PC-3 (cell line): ENCODE measurements at regions not wholly inside any gene's neighbourhood (a gene's known extent, or its start where the extent isn't known, plus 50 kb on each side); places are given as distances from the start of the nearest gene placed in this dataset.

Experiments
- EZH2 ChIP-seq: fragments of 300-600 bp; sonication (generic); IDR thresholded peaks from one replicate; pipeline ENCODE4 v1.6.1; 2017; ENCODE audit warnings: antibody characterized with exemption, mild to moderate bottlenecking, low read length; ENCODE audit not compliant: unreplicated experiment
- EZH2phosphoT487 ChIP-seq: fragments of 300-600 bp; sonication (generic); IDR thresholded peaks from 2 replicates; pipeline ENCODE4 v1.6.1; 2018; ENCODE audit warnings: mild to moderate bottlenecking, antibody characterized with exemption, low read length, borderline replicate concordance
- TF ChIP-seq, protein P1 (sequence below): fragments of 300-600 bp; sonication (generic); conservative IDR thresholded peaks from 2 replicates; pipeline ENCODE4 v1.5.1; 2017; ENCODE audit warnings: antibody characterized with exemption, low read depth, mild to moderate bottlenecking, low read length

DNA sequence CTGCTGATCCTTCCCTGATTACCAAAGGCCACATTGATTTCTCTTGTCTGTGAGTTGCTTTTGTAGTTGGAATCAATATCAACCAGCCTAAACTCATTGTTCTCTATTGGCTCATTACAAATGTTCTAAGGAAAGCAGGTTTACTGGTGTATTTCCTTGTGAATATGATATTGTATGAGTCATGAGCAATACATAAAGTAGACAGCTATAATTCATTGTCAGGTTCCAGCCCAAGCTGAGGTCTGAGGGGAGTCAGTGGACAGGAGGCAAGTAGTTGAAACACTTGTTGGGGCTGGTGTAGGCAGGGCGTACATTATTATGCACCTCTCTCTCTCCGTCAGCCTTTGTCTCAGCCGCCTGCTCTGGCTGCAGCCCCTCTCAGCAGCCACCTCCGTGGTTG lies 451.7 kb downstream of the IPMK start:
- TF ChIP-seq EZH2phosphoT487 (no peak), EZH2 (no peak)
- TF ChIP-seq, protein P1, sequence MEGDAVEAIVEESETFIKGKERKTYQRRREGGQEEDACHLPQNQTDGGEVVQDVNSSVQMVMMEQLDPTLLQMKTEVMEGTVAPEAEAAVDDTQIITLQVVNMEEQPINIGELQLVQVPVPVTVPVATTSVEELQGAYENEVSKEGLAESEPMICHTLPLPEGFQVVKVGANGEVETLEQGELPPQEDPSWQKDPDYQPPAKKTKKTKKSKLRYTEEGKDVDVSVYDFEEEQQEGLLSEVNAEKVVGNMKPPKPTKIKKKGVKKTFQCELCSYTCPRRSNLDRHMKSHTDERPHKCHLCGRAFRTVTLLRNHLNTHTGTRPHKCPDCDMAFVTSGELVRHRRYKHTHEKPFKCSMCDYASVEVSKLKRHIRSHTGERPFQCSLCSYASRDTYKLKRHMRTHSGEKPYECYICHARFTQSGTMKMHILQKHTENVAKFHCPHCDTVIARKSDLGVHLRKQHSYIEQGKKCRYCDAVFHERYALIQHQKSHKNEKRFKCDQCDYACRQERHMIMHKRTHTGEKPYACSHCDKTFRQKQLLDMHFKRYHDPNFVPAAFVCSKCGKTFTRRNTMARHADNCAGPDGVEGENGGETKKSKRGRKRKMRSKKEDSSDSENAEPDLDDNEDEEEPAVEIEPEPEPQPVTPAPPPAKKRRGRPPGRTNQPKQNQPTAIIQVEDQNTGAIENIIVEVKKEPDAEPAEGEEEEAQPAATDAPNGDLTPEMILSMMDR, result no peak
